HL-60 (cell line): ENCODE measurements at regions not wholly inside any gene's neighbourhood (a gene's known extent, or its start where the extent isn't known, plus 50 kb on each side); places are given as distances from the start of the nearest gene placed in this dataset.

ENCODE experiments used
- DNase-seq, 2 experiments: peaks; one replicate each; pipeline ENCODE4 v3.0.0-alpha.2; 2010 to 2020; ENCODE audit warnings: low read depth in 1 of 2, low spot score in 1 of 2
- H3K27ac ChIP-seq: fragments of 250-450 bp; sonication (Bioruptor Pico); replicated peaks from 2 replicates; pipeline ENCODE4 v1.5.1; 2020; ENCODE audit warnings: mild to moderate bottlenecking, moderate library complexity
- H3K27me3 ChIP-seq: fragments of 250-450 bp; sonication (Bioruptor Pico); 2 replicates; pipeline ENCODE4 v1.5.1; 2021; ENCODE audit warnings: mild to moderate bottlenecking, moderate library complexity; ENCODE audit not compliant: insufficient read depth, poor library complexity, severe bottlenecking
- H3K4me3 ChIP-seq: replicated peaks from 2 replicates; pipeline ENCODE4 v1.5.1; 2011; ENCODE audit warnings: mild to moderate bottlenecking, control low read depth, low read length; ENCODE audit not compliant: insufficient read depth
- CTCF ChIP-seq: IDR thresholded peaks from one replicate; pipeline ENCODE4 v1.5.1; 2011; ENCODE audit warnings: low read length, control low read depth, inconsistent platforms; ENCODE audit not compliant: insufficient read depth
- GABPA ChIP-seq: IDR thresholded peaks from 2 replicates; pipeline ENCODE4 v1.6.1; 2012; ENCODE audit warnings: low read depth
- POLR2AphosphoS5 ChIP-seq: IDR thresholded peaks from 2 replicates; pipeline ENCODE4 v1.6.1; 2012; ENCODE audit warnings: low read depth
- REST ChIP-seq: IDR thresholded peaks from 2 replicates; pipeline ENCODE4 v1.6.1; 2012; ENCODE audit warnings: low read depth; ENCODE audit not compliant: insufficient replicate concordance
- SPI1 ChIP-seq: IDR thresholded peaks from 2 replicates; pipeline ENCODE4 v1.6.1; 2012; ENCODE audit warnings: low read depth, mild to moderate bottlenecking, borderline replicate concordance

GRCh38 chr13:23986619-23987018 is 89.3 kb upstream of the C1QTNF9B start:
- DNase-seq: no peak
- Histone ChIP-seq H3K27me3 (peaks cover 17% of the 10 kb centered on the region), H3K27ac (no peak overlapping the region), H3K4me3 (no peak overlapping the region)
- TF ChIP-seq POLR2AphosphoS5: no peak
- TF ChIP-seq GABPA: no peak
- TF ChIP-seq SPI1: no peak
- no peak for TF ChIP-seq REST
- TF ChIP-seq CTCF: no peak

GRCh38 chr13:23987331-23987894 is 90.1 kb upstream of the C1QTNF9B start:
- TF ChIP-seq REST: no peak
- DNase-seq: no peak
- Histone ChIP-seq H3K27ac (no peak overlapping the region), H3K4me3 (no peak overlapping the region), H3K27me3 (peaks cover 10% of the 10 kb centered on the region)

GRCh38 chr13:23988546-23989122 is 91.3 kb upstream of the C1QTNF9B start:
- peaks cover 6% of the 10 kb centered on the region for H3K27me3 ChIP-seq
- TF ChIP-seq CTCF: no peak
- TF ChIP-seq GABPA: no peak
- TF ChIP-seq REST: no peak
- no peak for TF ChIP-seq SPI1
- no peak for TF ChIP-seq POLR2AphosphoS5
- no peak overlapping the region for H3K4me3 ChIP-seq
- H3K27ac ChIP-seq: no peak overlapping the region
- DNase-seq: no peak

GRCh38 chr13:23990455-23990854 is 93.2 kb upstream of the C1QTNF9B start:
- Histone ChIP-seq H3K27me3 (peaks cover 6% of the 10 kb centered on the region), H3K27ac (no peak overlapping the region), H3K4me3 (no peak overlapping the region)
- TF ChIP-seq REST: no peak
- no peak for TF ChIP-seq CTCF
- no peak for TF ChIP-seq SPI1
- no peak for TF ChIP-seq POLR2AphosphoS5
- no peak for DNase-seq
